Muscle of leg (tissue), 3 donors: ENCODE measurements at regions not wholly inside any gene's neighbourhood (a gene's known extent, or its start where the extent isn't known, plus 50 kb on each side); places are given as distances from the start of the nearest gene placed in this dataset.
"Not testable (repeated sequence)": the region's sequence is repeated elsewhere in the genome, so short reads cannot be mapped to it uniquely, and the experiment has no call there.

ENCODE experiments used
- DNase-seq: peaks from one replicate; pipeline ENCODE4 v3.0.0; 2013
- H3K27ac ChIP-seq: one replicate; pipeline ENCODE4 v1.5.1; 2013; ENCODE audit warnings: mild to moderate bottlenecking, low read length, control low read depth
- H3K27me3 ChIP-seq: one replicate; pipeline ENCODE4 v1.6.1; 2013; ENCODE audit warnings: low read length; ENCODE audit not compliant: control insufficient read depth, insufficient read depth
- H3K36me3 ChIP-seq: one replicate; pipeline ENCODE4 v1.6.1; 2013; ENCODE audit warnings: low read length; ENCODE audit not compliant: control insufficient read depth, insufficient read depth
- H3K4me1 ChIP-seq: one replicate; pipeline ENCODE4 v1.6.1; 2013; ENCODE audit warnings: low read length; ENCODE audit not compliant: control insufficient read depth, insufficient read depth
- H3K4me3 ChIP-seq: one replicate; pipeline ENCODE4 v1.5.1; 2013; ENCODE audit warnings: low read length, control low read depth
- H3K9me3 ChIP-seq: replicated peaks from 2 replicates; pipeline ENCODE4 v1.6.1; 2013; ENCODE audit warnings: low read depth, low read length; ENCODE audit not compliant: control insufficient read depth
- WGBS: methylation state at CpG from one replicate; pipeline ENCODE4 v1.1.5; 2013; ENCODE audit warnings: missing lambda C conversion rate; ENCODE audit not compliant: insufficient coverage; 5-methylcytosine and 5-hydroxymethylcytosine counted together

GRCh38 chr9:88256216-88256615 is 117.9 kb upstream of the SPATA31C2 start:
- WGBS, result 29% methylated on average over 4 of the region's 7 CpGs
- H3K4me1 ChIP-seq, result peaks cover 18% of the 10 kb centered on the region
- no peak overlapping the region for H3K4me3 ChIP-seq
- peaks cover 12% of the 10 kb centered on the region for H3K9me3 ChIP-seq
- H3K27ac ChIP-seq, result no peak overlapping the region
- H3K27me3 ChIP-seq, result no peaks in the 10 kb centered on the region
- DNase-seq, result no peak
- H3K36me3 ChIP-seq, result no peaks in the 10 kb centered on the region

- not testable (repeated sequence) for H3K27ac ChIP-seq, H3K36me3 ChIP-seq, H3K27me3 ChIP-seq, H3K4me3 ChIP-seq
- H3K4me1 ChIP-seq, result peaks cover 18% of the 10 kb centered on the region
- WGBS, result 50% methylated on average over 2 of the region's 4 CpGs
- DNase-seq, result peak; percentile 43
- H3K9me3 ChIP-seq, result peaks cover 12% of the 10 kb centered on the region
These were observed 117.5 kb upstream of the SPATA31C2 start for GRCh38 chr9:88255806-88256205.

GRCh38 chr9:88251903-88252302 is 113.6 kb upstream of the SPATA31C2 start:
- Histone ChIP-seq H3K4me3 (no peak overlapping the region), H3K9me3 (peaks cover 12% of the 10 kb centered on the region), H3K27me3 (no peaks in the 10 kb centered on the region), H3K27ac (no peak overlapping the region), H3K4me1 (peaks cover under 1% of the 10 kb centered on the region), H3K36me3 (no peaks in the 10 kb centered on the region)
- DNase-seq, result no peak
- no CpG with 5 or more reads among the region's 1 CpG for WGBS

- Histone ChIP-seq H3K27ac (no peak overlapping the region), H3K4me1 (no peaks in the 10 kb centered on the region), H3K36me3 (no peaks in the 10 kb centered on the region), H3K4me3 (no peak overlapping the region), H3K9me3 (no peaks in the 10 kb centered on the region), H3K27me3 (no peaks in the 10 kb centered on the region)
- DNase-seq, result no peak
These were observed 105.5 kb upstream of the SPATA31C2 start for GRCh38 chr9:88243736-88244135.

- DNase-seq, result no peak
- H3K36me3 ChIP-seq, result no peaks in the 10 kb centered on the region
- no peak overlapping the region for H3K27ac ChIP-seq
- H3K27me3 ChIP-seq, result no peaks in the 10 kb centered on the region
- WGBS, result no CpG with 5 or more reads among the region's 1 CpG
- peaks cover 4% of the 10 kb centered on the region for H3K4me1 ChIP-seq
- no peak overlapping the region for H3K4me3 ChIP-seq
- H3K9me3 ChIP-seq, result no peaks in the 10 kb centered on the region
These were observed 104.6 kb upstream of the SPATA31C2 start for GRCh38 chr9:88242879-88243278.

GRCh38 chr9:88237991-88238571 is 99.8 kb upstream of the SPATA31C2 start:
- H3K4me3 ChIP-seq, result no peak overlapping the region
- H3K9me3 ChIP-seq, result no peaks in the 10 kb centered on the region
- no peak for DNase-seq
- 24% methylated on average over 3 of the region's 11 CpGs for WGBS
- H3K4me1 ChIP-seq, result peaks cover 37% of the 10 kb centered on the region
- H3K27me3 ChIP-seq, result no peaks in the 10 kb centered on the region
- peak overlapping the region; percentile 87 for H3K27ac ChIP-seq
- H3K36me3 ChIP-seq, result no peaks in the 10 kb centered on the region

- Histone ChIP-seq H3K27ac (peak overlapping the region; percentile 87), H3K9me3 (peaks cover under 1% of the 10 kb centered on the region), H3K4me3 (no peak overlapping the region), H3K36me3 (no peaks in the 10 kb centered on the region), H3K4me1 (peaks cover 37% of the 10 kb centered on the region), H3K27me3 (no peaks in the 10 kb centered on the region)
- WGBS, result 17% methylated on average over 6 of the region's 7 CpGs
- peak; percentile 83 for DNase-seq
These were observed 99.2 kb upstream of the SPATA31C2 start for GRCh38 chr9:88237479-88237961.

GRCh38 chr9:88236511-88237478 is 98.5 kb upstream of the SPATA31C2 start:
- H3K4me1 ChIP-seq, result peaks cover 37% of the 10 kb centered on the region
- DNase-seq, result peak; percentile 93
- peak overlapping the region; percentile 87 for H3K27ac ChIP-seq
- H3K9me3 ChIP-seq, result peaks cover 4% of the 10 kb centered on the region
- H3K27me3 ChIP-seq, result no peaks in the 10 kb centered on the region
- 12% methylated on average over 15 of the region's 18 CpGs for WGBS
- no peaks in the 10 kb centered on the region for H3K36me3 ChIP-seq
- H3K4me3 ChIP-seq, result no peak overlapping the region

- peaks cover 37% of the 10 kb centered on the region for H3K4me1 ChIP-seq
- peak overlapping the region; percentile 29 for H3K27ac ChIP-seq
- WGBS, result no CpG with 5 or more reads among the region's 2 CpGs
- H3K36me3 ChIP-seq, result no peaks in the 10 kb centered on the region
- DNase-seq, result no peak
- H3K4me3 ChIP-seq, result no peak overlapping the region
- H3K27me3 ChIP-seq, result no peaks in the 10 kb centered on the region
- peaks cover 4% of the 10 kb centered on the region for H3K9me3 ChIP-seq
These were observed 97.3 kb upstream of the SPATA31C2 start for GRCh38 chr9:88235615-88236014.

- Histone ChIP-seq H3K27ac (no peak overlapping the region), H3K4me3 (no peak overlapping the region), H3K36me3 (no peaks in the 10 kb centered on the region), H3K4me1 (peaks cover 37% of the 10 kb centered on the region), H3K27me3 (no peaks in the 10 kb centered on the region), H3K9me3 (peaks cover 4% of the 10 kb centered on the region)
- WGBS, result 27% methylated on average over 4 of the region's 8 CpGs
- DNase-seq, result peak; percentile 42
These were observed 95.8 kb upstream of the SPATA31C2 start for GRCh38 chr9:88234114-88234513.
